Stimulated activated CD4-positive, alpha-beta T cell treated with anti-CD3 and anti-CD28 coated beads, Interleukin-4, amount 100 ng/mL, for 1 hour (primary cell): ENCODE measurements at regions not wholly inside any gene's neighbourhood (a gene's known extent, or its start where the extent isn't known, plus 50 kb on each side); places are given as distances from the start of the nearest gene placed in this dataset.
"Not testable (repeated sequence)": the region's sequence is repeated elsewhere in the genome, so short reads cannot be mapped to it uniquely, and the experiment has no call there.

Source experiments
- DNase-seq: peaks from one replicate; pipeline ENCODE4 v3.0.0-alpha.2; 2020

- DNase-seq, result no peak
Observed at GRCh38 chr2:67878743-67879142, 184.1 kb downstream of the C1D start.

DNA sequence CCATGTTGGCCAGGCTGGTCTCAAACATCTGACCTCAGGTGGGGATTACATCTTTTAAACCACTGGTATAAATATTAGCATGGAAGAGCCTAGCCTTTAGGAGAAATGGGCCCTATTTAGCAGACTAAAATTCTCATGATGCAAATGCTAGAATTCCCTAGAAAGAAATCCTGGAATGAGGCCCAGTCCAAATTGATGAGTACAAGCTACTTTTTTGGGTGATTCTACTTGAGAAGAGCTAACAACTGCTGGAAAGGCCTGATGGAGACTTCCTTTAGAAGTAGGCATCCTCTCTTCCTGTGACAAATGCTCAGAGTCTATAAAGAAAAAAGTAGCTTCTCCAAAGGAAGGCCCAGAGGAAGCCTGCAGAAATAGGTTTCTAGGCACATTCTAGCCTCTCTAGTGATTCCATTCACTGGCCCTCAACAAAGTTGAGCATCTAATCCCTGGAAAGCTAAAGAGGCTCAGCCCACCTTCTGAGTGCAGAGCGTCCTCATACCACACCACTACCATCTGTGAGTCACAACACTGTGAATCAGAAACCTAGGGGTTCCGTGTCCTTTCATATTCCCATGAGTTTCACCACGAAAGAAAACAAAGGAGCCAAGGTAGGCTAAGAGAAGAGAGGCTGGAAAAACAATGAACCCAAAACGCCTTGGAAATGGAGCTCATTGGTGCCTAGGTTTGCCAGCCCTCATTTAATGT lies 183.1 kb downstream of the C1D start:
- DNase-seq, result no peak

GRCh38 chr2:67880291-67880761 lies 182.5 kb downstream of the C1D start:
- no peak for DNase-seq

DNA sequence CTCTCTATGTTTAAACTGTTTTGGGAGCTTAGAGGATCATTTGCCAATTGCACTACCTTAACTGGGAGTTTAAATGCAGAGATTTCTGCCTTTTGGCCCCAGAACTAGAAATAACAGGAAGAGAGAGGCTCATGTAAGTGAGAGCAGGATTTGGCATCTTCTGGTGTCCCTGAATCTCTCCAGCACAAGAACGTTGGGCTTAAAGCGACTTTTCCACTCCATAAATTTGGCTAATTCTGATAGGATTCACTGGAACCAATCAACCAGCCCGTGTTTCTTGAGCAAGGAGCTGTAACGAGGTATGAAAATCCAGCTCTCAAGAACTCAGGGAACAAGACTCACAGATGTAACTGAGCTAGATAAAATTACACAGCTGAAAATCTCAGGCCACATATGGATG lies 181.0 kb downstream of the C1D start:
- no peak for DNase-seq

- DNase-seq, result no peak
Observed at GRCh38 chr2:67883316-67884087, 179.3 kb downstream of the C1D start.

DNA sequence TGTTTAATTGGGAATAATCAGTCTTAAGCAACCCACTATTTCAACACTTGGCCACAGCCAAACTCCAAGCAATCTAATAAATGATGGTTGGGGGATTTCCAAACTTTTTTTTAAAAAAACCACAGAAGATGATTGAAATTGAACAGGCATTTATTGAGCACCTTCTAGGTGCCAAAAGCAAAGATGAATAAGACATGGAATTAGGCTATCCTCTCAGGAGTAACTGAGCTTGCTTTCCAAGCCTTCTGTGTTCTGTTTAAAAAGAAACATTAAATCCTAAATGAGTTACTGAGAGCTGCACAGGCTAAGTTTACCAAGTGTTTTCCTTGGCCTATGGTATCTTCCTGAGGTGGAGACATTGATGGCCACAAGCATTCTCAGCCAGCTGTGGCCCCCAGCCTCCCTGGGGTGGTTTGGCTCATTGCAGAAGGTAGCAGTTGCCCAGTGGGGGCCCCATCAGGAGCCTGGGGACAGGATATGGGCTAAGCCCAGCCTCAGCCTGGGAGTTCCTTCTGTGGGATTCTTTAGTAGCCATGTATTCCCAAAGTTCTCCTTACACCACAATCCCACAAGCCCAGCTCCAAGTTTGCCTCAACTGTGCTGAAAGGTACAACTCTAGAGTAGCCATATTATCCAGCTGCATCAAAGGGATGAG lies 174.3 kb downstream of the C1D start:
- DNase-seq, result no peak

DNA sequence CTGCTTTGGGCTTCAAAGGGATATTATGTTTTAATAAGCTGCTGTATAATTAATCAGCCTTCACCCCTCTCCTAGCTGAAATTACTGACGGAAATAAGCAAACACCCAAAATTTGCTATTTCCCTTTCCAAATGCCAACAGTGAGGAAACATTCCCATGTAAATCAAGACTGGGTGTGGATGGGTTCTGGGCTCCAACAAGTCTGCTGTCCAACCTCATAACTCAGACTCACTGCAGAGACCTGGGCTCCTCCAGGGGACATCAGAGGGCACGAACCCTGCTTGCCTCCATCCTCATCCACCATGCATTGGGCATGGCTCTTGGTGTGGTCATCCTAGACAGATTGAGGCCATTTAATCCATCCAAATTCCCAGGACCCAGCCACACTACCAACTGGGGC lies 173.7 kb downstream of the C1D start:
- DNase-seq, result no peak

GRCh38 chr2:67891642-67892041 lies 171.2 kb downstream of the C1D start:
- no peak for DNase-seq

- no peak for DNase-seq
Observed at GRCh38 chr2:67892339-67892846, 170.4 kb downstream of the C1D start.

GRCh38 chr2:67895227-67895941 lies 167.4 kb downstream of the C1D start:
- DNase-seq, result no peak

GRCh38 chr2:67896076-67896475 lies 166.7 kb downstream of the C1D start:
- DNase-seq, result no peak

DNA sequence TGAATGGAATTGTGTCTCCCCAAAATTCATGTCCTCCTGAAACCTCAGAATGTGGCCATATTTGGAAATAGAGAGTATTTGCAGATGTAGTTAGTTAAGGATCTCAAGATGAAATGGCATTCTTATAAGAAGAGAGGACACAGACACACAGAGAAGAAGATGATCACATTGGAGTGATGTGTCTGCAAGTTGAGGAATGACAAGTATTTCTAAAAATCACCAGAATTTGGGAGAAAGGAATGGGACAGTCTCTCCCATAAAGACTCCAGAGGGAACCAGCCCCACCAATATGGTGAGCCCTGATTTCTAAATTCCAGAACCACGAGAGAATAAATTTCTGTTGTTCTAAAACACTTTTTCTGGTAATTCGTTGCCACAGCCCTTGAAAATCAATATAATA lies 166.3 kb downstream of the C1D start:
- DNase-seq, result no peak

GRCh38 chr2:67898595-67898994 lies 164.2 kb downstream of the C1D start:
- DNase-seq, result no peak

- DNase-seq, result no peak
Observed at GRCh38 chr2:67899187-67899586, 163.6 kb downstream of the C1D start.

- DNase-seq, result no peak
Observed at GRCh38 chr2:67900826-67901225, 162.0 kb downstream of the C1D start.

DNA sequence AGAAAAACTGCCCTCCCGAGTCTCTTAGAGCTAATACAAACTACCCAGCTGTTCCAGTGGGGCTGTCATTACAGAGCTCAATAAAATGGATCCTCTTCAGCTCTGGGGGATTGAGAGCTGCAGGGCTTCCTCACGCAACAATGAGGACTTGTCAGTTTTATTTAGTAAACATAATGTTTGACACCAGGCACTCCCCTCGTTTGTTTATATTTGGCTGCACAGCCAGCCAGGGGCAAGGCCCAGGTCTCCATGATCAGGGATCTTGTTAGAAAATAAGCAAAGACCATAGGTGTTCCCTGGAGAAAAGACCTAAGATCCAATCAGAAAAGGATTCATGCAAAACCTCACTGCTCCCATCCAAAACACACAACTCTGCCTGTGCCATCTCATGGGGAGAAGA lies 158.2 kb downstream of the C1D start:
- DNase-seq, result no peak

DNA sequence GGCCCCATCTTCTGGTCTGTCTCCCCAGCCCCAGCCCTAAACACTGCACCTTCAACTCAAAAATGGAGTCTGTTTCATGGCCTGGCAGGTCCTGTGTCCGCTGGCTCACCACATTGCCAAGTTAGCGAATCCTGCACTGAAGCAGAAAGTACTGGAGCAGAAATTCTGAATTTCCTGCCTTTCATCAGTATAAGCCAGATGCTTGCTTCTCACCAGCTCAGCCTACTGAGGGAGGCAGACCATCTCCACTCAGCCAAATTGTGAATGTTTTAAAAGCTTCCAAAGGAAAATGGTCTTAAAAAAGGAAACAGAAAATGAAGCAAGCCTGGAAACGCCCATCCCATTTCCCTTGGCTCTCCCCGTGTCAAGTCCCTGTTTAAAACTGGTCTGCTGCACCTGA lies 157.8 kb downstream of the C1D start:
- DNase-seq, result no peak

- DNase-seq, result not testable (repeated sequence)
Observed at GRCh38 chr2:67906547-67906946, 156.3 kb downstream of the C1D start.

DNA sequence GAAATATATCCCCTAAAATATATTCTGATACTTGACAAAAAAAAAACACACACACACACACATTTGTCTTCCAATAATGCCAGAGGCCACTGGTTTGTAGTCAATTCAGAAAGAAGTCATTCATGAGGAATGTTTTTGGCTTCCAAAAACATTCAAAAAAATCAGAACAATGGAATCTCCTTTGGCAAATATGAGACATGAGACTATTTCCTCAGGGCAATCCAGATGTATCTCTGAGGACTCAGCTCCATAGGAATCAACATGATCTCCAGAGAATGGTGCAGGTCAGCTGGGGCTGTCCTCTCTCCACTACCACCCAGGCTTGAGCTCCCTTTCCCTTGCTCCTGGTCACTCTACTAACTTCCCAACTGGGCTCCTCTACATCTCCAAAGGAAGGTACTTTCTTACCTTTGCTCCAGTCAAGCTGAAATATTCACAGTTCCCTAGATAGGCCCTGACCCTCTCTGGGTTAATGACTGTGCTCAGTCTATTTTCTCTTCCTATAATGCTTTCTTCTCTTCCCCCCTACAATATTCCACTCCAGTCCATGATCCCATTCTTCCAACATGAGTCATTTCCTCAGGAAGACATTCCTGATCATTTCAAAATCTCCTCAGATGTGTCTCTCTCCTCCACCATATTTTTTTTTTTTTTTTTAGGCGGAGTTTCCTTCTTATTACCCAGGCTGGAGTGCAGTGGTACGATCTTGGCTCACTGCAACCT lies 145.3 kb downstream of the C1D start:
- DNase-seq, result no peak

- DNase-seq, result no peak
Observed at GRCh38 chr2:67918471-67918870, 144.3 kb downstream of the C1D start.

- no peak for DNase-seq
Observed at GRCh38 chr2:67919490-67919889, 143.3 kb downstream of the C1D start.

- DNase-seq, result no peak
Observed at GRCh38 chr2:67922080-67922785, 140.6 kb downstream of the C1D start.
